B cell (primary cell): ENCODE measurements at regions not wholly inside any gene's neighbourhood (a gene's known extent, or its start where the extent isn't known, plus 50 kb on each side); places are given as distances from the start of the nearest gene placed in this dataset.

Experiments used
- ATAC-seq: fragments of 200-7000 bp; cut with Tn5 transposase; one replicate; pipeline ENCODE4 v1.10.0; 2021; ENCODE audit warnings: low read depth, mild to moderate bottlenecking, moderate number of reproducible peaks, moderate library complexity
- CTCF ChIA-PET: fragments of 350-600 bp; sonication (Branson Sonifier 250); formaldehyde crosslinking; loops from one replicate; lab custom pipeline; 2021; ENCODE audit warnings: antibody characterized with exemption, inconsistent platforms; lab: Charles Lee
- POLR2A ChIA-PET: fragments of 350-600 bp; sonication (Branson Sonifier 250); formaldehyde crosslinking; loops from one replicate; lab custom pipeline; 2021; ENCODE audit warnings: antibody characterized with exemption; lab: Charles Lee
- DNase-seq: peaks from one replicate; pipeline ENCODE4 v3.0.0; 2013
- H2AFZ ChIP-seq: 2 replicates; pipeline ENCODE4 v1.6.1; 2012; ENCODE audit warnings: mild to moderate bottlenecking, low read depth, low read length; ENCODE audit not compliant: insufficient read depth, poor library complexity, severe bottlenecking
- H3K27ac ChIP-seq, 2 donors: 1 replicate in 1 of 2; 2 replicates in 1 of 2; pipeline ENCODE4 v1.5.1; 2012 to 2013; ENCODE audit warnings: low read length in 2 of 2, mild to moderate bottlenecking in 2 of 2, moderate library complexity in 1 of 2
- H3K27me3 ChIP-seq, 4 experiments: fragments of 200-600 bp in 1 of 4; sonication (generic) in 1 of 4; replicated peaks in 1 of 4; 1 replicate in 2 of 4; 2 replicates in 2 of 4; pipeline versions ENCODE4 v1.6.1 to v1.7.0; 2013 to 2016; ENCODE audit warnings: low read length in 3 of 4, mild to moderate bottlenecking in 2 of 4, mixed read lengths in 1 of 4, moderate library complexity in 1 of 4; ENCODE audit not compliant: insufficient read depth in 4 of 4, control insufficient read depth in 3 of 4; ENCODE audit errors: control extremely low read depth in 1 of 4
- H3K36me3 ChIP-seq, 2 experiments: replicated peaks in 1 of 2; 1 replicate in 1 of 2; 2 replicates in 1 of 2; pipeline versions ENCODE4 v1.6.1 to v1.7.1; 2013; ENCODE audit warnings: low read length in 1 of 2; ENCODE audit not compliant: insufficient read depth in 2 of 2, control insufficient read depth in 1 of 2; ENCODE audit errors: control extremely low read depth in 1 of 2, extremely low read depth in 1 of 2
- H3K4me1 ChIP-seq, 2 donors: fragments of 200-600 bp in 1 of 2; sonication (generic) in 1 of 2; 1 replicate in 1 of 2; 2 replicates in 1 of 2; pipeline versions ENCODE4 v1.5.1 to v1.6.1; 2013 to 2017; ENCODE audit warnings: low read length in 2 of 2; ENCODE audit not compliant: control insufficient read depth in 2 of 2, insufficient read depth in 2 of 2
- H3K4me2 ChIP-seq: replicated peaks from 2 replicates; pipeline ENCODE3; 2012; ENCODE audit warnings: mild to moderate bottlenecking, low read depth, low read length; ENCODE audit not compliant: poor library complexity, severe bottlenecking
- H3K4me3 ChIP-seq, 5 experiments: fragments of 200-600 bp in 1 of 5; sonication (generic) in 1 of 5; 1 replicate in 3 of 5; 2 replicates in 2 of 5; pipeline versions ENCODE4 v1.5.1 to v1.7.0; 2011 to 2016; ENCODE audit warnings: low read length in 4 of 5, mild to moderate bottlenecking in 4 of 5, low read depth in 2 of 5, control low read depth in 1 of 5, moderate library complexity in 1 of 5; ENCODE audit not compliant: insufficient read depth in 1 of 5; ENCODE audit errors: control extremely low read depth in 1 of 5, extremely low read depth in 1 of 5
- H3K79me2 ChIP-seq: fragments of 200-600 bp; sonication (generic); one replicate; pipeline ENCODE4 v1.6.0; 2016; ENCODE audit warnings: low read length; ENCODE audit not compliant: control insufficient read depth, insufficient read depth
- H3K9ac ChIP-seq: fragments of 200-600 bp; sonication (generic); 2 replicates; pipeline ENCODE4 v1.6.1; 2017; ENCODE audit warnings: mild to moderate bottlenecking, low read length, moderate library complexity
- H3K9me3 ChIP-seq, 3 donors: one replicate each; pipeline versions ENCODE4 v1.6.1 to v1.7.1; 2013; ENCODE audit warnings: low read length in 2 of 3; ENCODE audit not compliant: control insufficient read depth in 2 of 3, insufficient read depth in 1 of 3; ENCODE audit errors: control extremely low read depth in 1 of 3
- H4K20me1 ChIP-seq: 2 replicates; pipeline ENCODE4 v1.6.0; 2012; ENCODE audit warnings: mild to moderate bottlenecking, low read length; ENCODE audit not compliant: insufficient read depth, control insufficient read depth, poor library complexity, severe bottlenecking
- H3K27ac Mint-ChIP-seq: one replicate; pipeline ENCODE4 v1.8.0; 2021; ENCODE audit warnings: mixed read lengths
- H3K27me3 Mint-ChIP-seq: one replicate; pipeline ENCODE4 v1.8.0; 2021; ENCODE audit warnings: mixed read lengths
- H3K4me1 Mint-ChIP-seq: one replicate; pipeline ENCODE4 v1.8.0; 2021; ENCODE audit warnings: mixed read lengths
- H3K4me3 Mint-ChIP-seq: one replicate; pipeline ENCODE4 v1.8.0; 2021; ENCODE audit warnings: mixed read lengths
- H3K9me3 Mint-ChIP-seq: one replicate; pipeline ENCODE4 v1.8.0; 2022; ENCODE audit warnings: mixed read lengths; ENCODE audit not compliant: insufficient read depth
- CTCF ChIP-seq: fragments of 200-600 bp; IDR thresholded peaks from one replicate; pipeline ENCODE4 v1.8.0; 2022; ENCODE audit warnings: antibody characterized with exemption, mild to moderate bottlenecking
- EZH2 ChIP-seq: IDR thresholded peaks from 2 replicates; pipeline ENCODE4 v1.6.1; 2012; ENCODE audit warnings: borderline replicate concordance, low read depth, mild to moderate bottlenecking, moderate library complexity, low read length; ENCODE audit not compliant: insufficient read depth, poor library complexity, severe bottlenecking
- WGBS: methylation state at CpG from one replicate; pipeline ENCODE4 v1.1.5; 2013; ENCODE audit warnings: missing lambda C conversion rate; ENCODE audit not compliant: insufficient coverage; 5-methylcytosine and 5-hydroxymethylcytosine counted together
- intact Hi-C: fragments of 100-400 bp; cut with micrococcal nuclease; formaldehyde crosslinking; loops from one replicate; pipeline ENCODE4 v1.10.0; 2022

- Histone ChIP-seq H3K4me3 (no peak overlapping the region), H3K9ac (no peak overlapping the region), H3K27ac (no peak overlapping the region), H3K27me3 (peaks cover 0 to 5% (median 0%) of the 10 kb centered on the region in 4 experiments), H3K79me2 (no peaks in the 10 kb centered on the region), H3K9me3 (no peaks in the 10 kb centered on the region), H2AFZ (no peak overlapping the region), H4K20me1 (no peaks in the 10 kb centered on the region), H3K4me1 (no peaks in the 10 kb centered on the region), H3K4me2 (no peak overlapping the region), H3K36me3 (no peaks in the 10 kb centered on the region)
- ChIA-PET CTCF (interaction anchor here (1.0 to 2.1 kb wide), 3 partner anchors 8 to 977 kb away, joined by 3 to 7 read pairs (median 5); no protein-coding TSS in a partner anchor), POLR2A (no interaction called here)
- TF ChIP-seq EZH2 = no peak
- ATAC-seq (no peak), DNase-seq (no peak)
- no peaks in the 10 kb centered on the region for H3K4me1 Mint-ChIP-seq
- H3K27ac Mint-ChIP-seq = no peak overlapping the region
- H3K27me3 Mint-ChIP-seq = peaks cover 29% of the 10 kb centered on the region
- no peak overlapping the region for H3K4me3 Mint-ChIP-seq
- H3K9me3 Mint-ChIP-seq = peaks cover 2% of the 10 kb centered on the region
- intact Hi-C loops = loop anchor here (5.0 kb wide), 1 partner anchor 1053 kb away; no protein-coding TSS in a partner anchor
- WGBS = no CpG with 5 or more reads among the region's 1 CpG
These were observed 476.6 kb upstream of the TNC start for GRCh38 chr9:115594557-115594956.

GRCh38 chr9:115596021-115596745, 478.2 kb upstream of the TNC start:
- Mint-ChIP-seq H3K27me3 (peaks cover 29% of the 10 kb centered on the region), H3K4me1 (no peaks in the 10 kb centered on the region), H3K4me3 (no peak overlapping the region), H3K27ac (no peak overlapping the region), H3K9me3 (no peaks in the 10 kb centered on the region)
- Histone ChIP-seq H3K9me3 (no peaks in the 10 kb centered on the region), H3K36me3 (no peaks in the 10 kb centered on the region), H3K27me3 (peaks cover 0 to 5% (median 0%) of the 10 kb centered on the region in 4 experiments), H4K20me1 (no peaks in the 10 kb centered on the region), H2AFZ (no peak overlapping the region), H3K4me1 (no peaks in the 10 kb centered on the region), H3K9ac (no peak overlapping the region), H3K4me3 (no peak overlapping the region), H3K4me2 (no peak overlapping the region), H3K79me2 (no peaks in the 10 kb centered on the region), H3K27ac (no peak overlapping the region)
- no peak for ATAC-seq
- no peak for DNase-seq
- no peak for TF ChIP-seq EZH2
- no peak for TF ChIP-seq CTCF
- intact Hi-C loops = no loop called here
- 60% methylated on average over 1 of the region's 10 CpGs for WGBS
- ChIA-PET POLR2A (no interaction called here), CTCF (no interaction called here)
